NCI-H2196 (cell line): ENCODE measurements at regions not wholly inside any gene's neighbourhood (a gene's known extent, or its start where the extent isn't known, plus 50 kb on each side); places are given as distances from the start of the nearest gene placed in this dataset.
A peak's percentile ranks its signal among the peaks of the same experiment; 100 is the strongest.
"Not testable (repeated sequence)": the region's sequence is repeated elsewhere in the genome, so short reads cannot be mapped to it uniquely, and the experiment has no call there.

Experiments used
- DNase-seq: peaks from one replicate; lab custom pipeline; 2025; ENCODE audit not compliant: unreplicated experiment; lab: John Stamatoyannopoulos, UW

- no peak for DNase-seq
Observed at GRCh38 chr7:101707587-101707986, 78.5 kb upstream of the MYL10 start.

- no peak for DNase-seq
Observed at GRCh38 chr7:101708223-101708622, 79.1 kb upstream of the MYL10 start.

GRCh38 chr7:101712652-101713051 is 83.6 kb upstream of the MYL10 start:
- DNase-seq = no peak

- DNase-seq = no peak
Observed at GRCh38 chr7:101714097-101714496, 85.0 kb upstream of the MYL10 start.

GRCh38 chr7:101717628-101718357 is 88.7 kb upstream of the MYL10 start:
- DNase-seq = no peak

GRCh38 chr7:101718363-101719122 is 89.4 kb upstream of the MYL10 start:
- DNase-seq = no peak

GRCh38 chr7:101719123-101719470 is 90.0 kb upstream of the MYL10 start:
- DNase-seq = no peak

GRCh38 chr7:101720324-101720723 is 91.2 kb upstream of the MYL10 start:
- no peak for DNase-seq

GRCh38 chr7:101722247-101722646 is 93.2 kb upstream of the MYL10 start:
- no peak for DNase-seq

- DNase-seq = no peak
Observed at GRCh38 chr7:101723835-101724234, 93.6 kb upstream of the CUX1 start.

- DNase-seq = no peak
Observed at GRCh38 chr7:101724957-101725356, 92.5 kb upstream of the CUX1 start.

GRCh38 chr7:101725921-101726320 is 91.5 kb upstream of the CUX1 start:
- no peak for DNase-seq

- DNase-seq = no peak
Observed at GRCh38 chr7:101727184-101727583, 90.2 kb upstream of the CUX1 start.

- no peak for DNase-seq
Observed at GRCh38 chr7:101728128-101728527, 89.3 kb upstream of the CUX1 start.

GRCh38 chr7:101728873-101729240 is 88.6 kb upstream of the CUX1 start:
- not testable (repeated sequence) for DNase-seq

- no peak for DNase-seq
Observed at GRCh38 chr7:101729241-101729883, 88.1 kb upstream of the CUX1 start.

GRCh38 chr7:101731502-101732084 is 85.8 kb upstream of the CUX1 start:
- DNase-seq = no peak

GRCh38 chr7:101733713-101734475 is 83.5 kb upstream of the CUX1 start:
- DNase-seq = peak; percentile 50

- no peak for DNase-seq
Observed at GRCh38 chr7:101736084-101736483, 81.3 kb upstream of the CUX1 start.

- peak; percentile 47 for DNase-seq
Observed at GRCh38 chr7:101739775-101740398, 77.5 kb upstream of the CUX1 start.
